HL-60 (cell line): ENCODE measurements at regions not wholly inside any gene's neighbourhood (a gene's known extent, or its start where the extent isn't known, plus 50 kb on each side); places are given as distances from the start of the nearest gene placed in this dataset.

Experiments
- DNase-seq, 2 experiments: peaks; one replicate each; pipeline ENCODE4 v3.0.0-alpha.2; 2010 to 2020; ENCODE audit warnings: low read depth in 1 of 2, low spot score in 1 of 2
- H3K27ac ChIP-seq: fragments of 250-450 bp; sonication (Bioruptor Pico); replicated peaks from 2 replicates; pipeline ENCODE4 v1.5.1; 2020; ENCODE audit warnings: mild to moderate bottlenecking, moderate library complexity
- H3K27me3 ChIP-seq: fragments of 250-450 bp; sonication (Bioruptor Pico); 2 replicates; pipeline ENCODE4 v1.5.1; 2021; ENCODE audit warnings: mild to moderate bottlenecking, moderate library complexity; ENCODE audit not compliant: insufficient read depth, poor library complexity, severe bottlenecking
- H3K4me3 ChIP-seq: replicated peaks from 2 replicates; pipeline ENCODE4 v1.5.1; 2011; ENCODE audit warnings: mild to moderate bottlenecking, control low read depth, low read length; ENCODE audit not compliant: insufficient read depth
- CTCF ChIP-seq: IDR thresholded peaks from one replicate; pipeline ENCODE4 v1.5.1; 2011; ENCODE audit warnings: low read length, control low read depth, inconsistent platforms; ENCODE audit not compliant: insufficient read depth
- GABPA ChIP-seq: IDR thresholded peaks from 2 replicates; pipeline ENCODE4 v1.6.1; 2012; ENCODE audit warnings: low read depth
- POLR2AphosphoS5 ChIP-seq: IDR thresholded peaks from 2 replicates; pipeline ENCODE4 v1.6.1; 2012; ENCODE audit warnings: low read depth
- REST ChIP-seq: IDR thresholded peaks from 2 replicates; pipeline ENCODE4 v1.6.1; 2012; ENCODE audit warnings: low read depth; ENCODE audit not compliant: insufficient replicate concordance
- SPI1 ChIP-seq: IDR thresholded peaks from 2 replicates; pipeline ENCODE4 v1.6.1; 2012; ENCODE audit warnings: low read depth, mild to moderate bottlenecking, borderline replicate concordance

DNA sequence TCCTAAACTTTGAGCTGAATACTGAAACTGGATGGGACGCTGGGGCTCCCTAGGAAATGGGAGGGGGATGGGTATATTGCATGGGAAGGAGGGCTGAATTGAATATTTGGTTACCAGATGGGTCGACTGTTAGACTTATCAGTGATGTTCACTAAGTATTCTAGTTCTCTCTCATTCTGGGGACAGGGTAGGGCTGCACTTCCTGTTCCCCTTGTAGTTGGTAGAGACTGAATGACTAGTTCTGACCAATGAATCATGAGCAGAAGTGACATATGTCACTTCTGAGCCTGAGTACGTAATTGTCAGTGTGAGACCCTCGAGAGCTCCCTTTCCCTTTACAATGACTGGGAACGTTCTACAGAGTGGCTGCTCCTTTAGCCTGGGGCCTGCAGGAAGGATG is 55.5 kb upstream of the DMRT1 start:
- Histone ChIP-seq H3K27ac (no peak overlapping the region), H3K27me3 (peaks cover under 1% of the 10 kb centered on the region), H3K4me3 (no peak overlapping the region)
- no peak for DNase-seq
- no peak for TF ChIP-seq REST
- TF ChIP-seq SPI1, result peak; percentile 14; the same call in 1 of the 2 replicates

DNA sequence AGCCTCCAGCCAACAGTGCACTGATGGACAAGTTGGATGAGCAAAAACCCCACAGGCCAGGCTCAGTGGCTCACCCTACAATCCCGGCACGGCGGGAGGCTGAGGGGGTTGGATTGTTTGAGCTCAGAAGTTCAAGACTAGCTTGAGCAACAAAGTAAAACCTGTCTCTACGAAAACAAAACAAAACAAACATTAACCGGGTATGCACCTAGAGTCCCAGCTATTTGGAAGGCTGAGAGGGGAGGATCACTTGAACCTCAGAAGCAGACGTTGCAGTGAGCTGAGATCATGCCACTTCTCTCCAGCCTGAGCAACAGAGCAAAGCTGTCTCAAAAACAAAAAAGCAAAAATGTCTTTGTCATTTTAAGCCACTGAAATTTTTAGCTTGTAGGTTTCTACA is 55.1 kb upstream of the DMRT1 start:
- DNase-seq, result no peak
- H3K27me3 ChIP-seq, result no peaks in the 10 kb centered on the region
- no peak overlapping the region for H3K4me3 ChIP-seq
- no peak for TF ChIP-seq CTCF
- no peak overlapping the region for H3K27ac ChIP-seq

DNA sequence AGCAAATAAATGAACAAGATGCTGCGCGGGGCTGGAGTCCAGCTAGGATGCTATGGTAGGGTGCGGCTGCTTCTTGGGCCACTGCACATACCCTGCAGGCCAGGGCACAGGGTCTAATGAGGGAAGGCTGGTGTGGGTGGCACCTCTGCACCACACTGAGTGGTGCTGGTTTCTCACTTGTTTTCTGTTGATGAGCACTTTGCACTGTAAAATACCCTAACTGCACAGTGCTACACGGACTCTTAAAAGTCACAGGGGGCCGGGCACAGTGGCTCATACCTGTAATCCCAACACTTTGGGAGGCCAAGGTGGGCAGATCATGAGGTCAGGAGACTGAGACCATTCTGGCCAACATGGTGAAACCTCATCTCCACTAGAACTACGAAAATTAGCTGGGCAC is 52.7 kb upstream of the DMRT1 start:
- DNase-seq, result no peak
- H3K27ac ChIP-seq, result no peak overlapping the region
- H3K27me3 ChIP-seq, result no peaks in the 10 kb centered on the region
- H3K4me3 ChIP-seq, result no peak overlapping the region
- no peak for TF ChIP-seq POLR2AphosphoS5
- no peak for TF ChIP-seq SPI1
- TF ChIP-seq GABPA, result no peak
- no peak for TF ChIP-seq REST
- no peak for TF ChIP-seq CTCF
